HepG2 (cell line): ENCODE measurements at regions not wholly inside any gene's neighbourhood (a gene's known extent, or its start where the extent isn't known, plus 50 kb on each side); places are given as distances from the start of the nearest gene placed in this dataset.

Source experiments
- CBX2 ChIP-seq, 2 experiments: fragments of 200-600 bp in 1 of 2; sonication (generic); formaldehyde crosslinking in 1 of 2; IDR thresholded peaks; 2 replicates each; pipeline versions ENCODE4 v1.7.0 to v1.8.1; 2018 to 2022; ENCODE audit warnings: low read depth in 2 of 2, low read length in 1 of 2, mild to moderate bottlenecking in 1 of 2, missing genetic modification reagents in 1 of 2
- E2F1 ChIP-seq: sonication (generic); formaldehyde crosslinking; IDR thresholded peaks from 2 replicates; pipeline ENCODE4 v1.5.0; 2020; ENCODE audit warnings: missing genetic modification reagents
- ELF4 ChIP-seq: sonication (generic); formaldehyde crosslinking; IDR thresholded peaks from 2 replicates; pipeline ENCODE4 v1.5.0; 2020; ENCODE audit warnings: missing genetic modification reagents, mild to moderate bottlenecking, moderate library complexity, borderline replicate concordance
- RAD21 ChIP-seq: fragments of 450-650 bp; formaldehyde crosslinking; IDR thresholded peaks from 2 replicates; pipeline ENCODE4 v1.5.0; 2020; ENCODE audit warnings: mild to moderate bottlenecking
- REST ChIP-seq, 2 experiments: IDR thresholded peaks; 2 replicates each; pipeline ENCODE4 v1.6.1; 2011 to 2012; ENCODE audit warnings: low read length in 2 of 2, borderline replicate concordance in 1 of 2, low read depth in 1 of 2, mild to moderate bottlenecking in 1 of 2, moderate library complexity in 1 of 2

GRCh38 chr6:81816380-81816779, 63.9 kb upstream of the TENT5A start:
- TF ChIP-seq CBX2 (IDR thresholded peaks at IDR 0.05; ENCODE audit: low read depth, low read length) (no peak), CBX2 (CRISPR knock-in tag; IDR thresholded peaks at IDR 0.05; ENCODE audit: low read depth) (no peak), E2F1 (CRISPR knock-in tag) (no peak), ELF4 (CRISPR knock-in tag) (no peak), REST (IDR thresholded peaks at IDR 0.05; ENCODE audit: borderline replicate concordance in 1 of 2, low read depth in 1 of 2, low read length in 2 of 2) (no peak), RAD21 (CRISPR knock-in tag) (no peak)
